Keratinocyte (primary cell): ENCODE measurements at regions not wholly inside any gene's neighbourhood (a gene's known extent, or its start where the extent isn't known, plus 50 kb on each side); places are given as distances from the start of the nearest gene placed in this dataset.

Source experiments
- DNase-seq: peaks from one replicate; pipeline ENCODE4 v3.0.0-alpha.2; 2011; ENCODE audit warnings: low read depth, missing footprints, low spot score
- FAIRE-seq: peaks from 2 replicates; lab custom pipeline; 2011; peaks lifted over from hg19 to GRCh38; lab: Jason Lieb, UNC
- H2AFZ ChIP-seq: 2 replicates; pipeline ENCODE4 v1.6.0; 2012; ENCODE audit warnings: low read length, control low read depth, inconsistent platforms; ENCODE audit not compliant: control insufficient read depth
- H3K27ac ChIP-seq: 2 replicates; pipeline ENCODE4 v1.5.1; 2011; ENCODE audit warnings: low read length; ENCODE audit not compliant: control insufficient read depth, insufficient read depth
- H3K27me3 ChIP-seq: 3 replicates; pipeline ENCODE4 v1.6.0; 2011; ENCODE audit warnings: low read length; ENCODE audit not compliant: control insufficient read depth, insufficient read depth; ENCODE audit errors: extremely low read depth
- H3K36me3 ChIP-seq, 2 experiments: 2 replicates in 1 of 2; 3 replicates in 1 of 2; pipeline ENCODE4 v1.5.1; 2011; ENCODE audit warnings: low read length in 2 of 2, mild to moderate bottlenecking in 1 of 2; ENCODE audit not compliant: control insufficient read depth in 2 of 2, insufficient read depth in 2 of 2; ENCODE audit errors: extremely low read depth in 1 of 2
- H3K4me1 ChIP-seq: 3 replicates; pipeline ENCODE4 v1.5.1; 2011; ENCODE audit warnings: low read length; ENCODE audit not compliant: control insufficient read depth, insufficient read depth; ENCODE audit errors: extremely low read depth
- H3K4me2 ChIP-seq: 3 replicates; pipeline ENCODE4 v1.6.0; 2011; ENCODE audit warnings: low read depth, low read length; ENCODE audit not compliant: control insufficient read depth, insufficient read depth; ENCODE audit errors: extremely low read depth
- H3K4me3 ChIP-seq, 3 experiments: fragments of 200-600 bp in 1 of 3; sonication (generic) in 1 of 3; 2 replicates in 2 of 3; 3 replicates in 1 of 3; pipeline ENCODE4 v1.5.1; 2011 to 2016; ENCODE audit warnings: low read length in 3 of 3, mild to moderate bottlenecking in 3 of 3, control low read depth in 2 of 3, inconsistent platforms in 1 of 3, low read depth in 1 of 3, mixed read lengths in 1 of 3, mixed run types in 1 of 3, moderate library complexity in 1 of 3; ENCODE audit not compliant: control insufficient read depth in 2 of 3, insufficient read depth in 2 of 3; ENCODE audit errors: extremely low read depth in 1 of 3
- H3K79me2 ChIP-seq: 2 replicates; pipeline ENCODE4 v1.6.0; 2012; ENCODE audit warnings: low read length; ENCODE audit not compliant: control insufficient read depth, insufficient read depth
- H3K9ac ChIP-seq: 3 replicates; pipeline ENCODE4 v1.6.0; 2011; ENCODE audit warnings: low read length; ENCODE audit not compliant: control insufficient read depth, insufficient read depth; ENCODE audit errors: extremely low read depth
- H3K9me1 ChIP-seq: 3 replicates; pipeline ENCODE4 v1.6.0; 2011; ENCODE audit warnings: low read length; ENCODE audit not compliant: control insufficient read depth, insufficient read depth; ENCODE audit errors: extremely low read depth
- H3K9me3 ChIP-seq: 2 replicates; pipeline ENCODE4 v1.5.1; 2012; ENCODE audit warnings: low read depth, low read length; ENCODE audit not compliant: control insufficient read depth
- H4K20me1 ChIP-seq: 3 replicates; pipeline ENCODE4 v1.6.0; 2011; ENCODE audit warnings: low read length; ENCODE audit not compliant: control insufficient read depth, insufficient read depth; ENCODE audit errors: extremely low read depth
- EZH2 ChIP-seq: IDR thresholded peaks from one replicate; pipeline ENCODE4 v1.6.1; 2012; ENCODE audit warnings: inconsistent platforms, mild to moderate bottlenecking, low read length, moderate library complexity
- dilution Hi-C: fragments of 300-500 bp; cut with MboI; formaldehyde crosslinking; loops from one replicate; pipeline ENCODE4 v1.7.0; 2020; ENCODE audit warnings: low sequenced_read_pairs; ENCODE audit not compliant: extremely low pct_ligation_motif_present
- TF ChIP-seq, protein P1 (sequence below), 3 experiments: IDR thresholded peaks in 1 of 3; conservative IDR thresholded peaks in 1 of 3; optimal IDR thresholded peaks in 1 of 3; 2 replicates in 2 of 3; 3 replicates in 1 of 3; pipeline versions ENCODE3 to v1.5.1; 2011; ENCODE audit warnings: low read length in 3 of 3, mild to moderate bottlenecking in 3 of 3, moderate library complexity in 2 of 3, control low read depth in 1 of 3, inconsistent platforms in 1 of 3; ENCODE audit not compliant: insufficient read depth in 2 of 3; ENCODE audit errors: extremely low read depth in 1 of 3

- no peak for DNase-seq
Measured at GRCh38 chr13:107119989-107120881, 552.3 kb upstream of the ARGLU1 start.

DNA sequence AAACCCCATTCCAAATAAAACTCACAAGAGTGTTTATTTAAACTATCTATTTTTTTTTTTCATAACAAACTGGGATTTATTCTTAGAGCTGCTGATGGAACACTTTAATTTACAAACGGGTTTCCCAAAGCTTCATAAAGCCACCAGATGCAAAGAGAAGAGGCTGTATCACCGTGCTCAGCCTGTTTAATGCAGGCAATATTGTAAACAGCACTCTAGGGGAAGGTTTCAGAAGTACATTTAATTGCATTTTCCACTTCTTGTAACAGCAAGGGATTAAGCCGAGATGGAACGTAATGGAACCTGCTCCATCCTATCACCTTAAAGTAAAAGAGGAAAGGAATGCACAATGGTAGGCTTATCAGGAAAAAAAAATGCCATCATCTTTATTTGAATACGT is 550.6 kb upstream of the ARGLU1 start:
- dilution Hi-C loops, result no loop called here
- Histone ChIP-seq H3K4me3 (no peak overlapping the region), H3K36me3 (no peaks in the 10 kb centered on the region), H3K4me1 (no peaks in the 10 kb centered on the region), H2AFZ (no peak overlapping the region), H3K79me2 (no peaks in the 10 kb centered on the region), H3K27ac (no peak overlapping the region), H3K9ac (no peak overlapping the region), H3K9me3 (no peaks in the 10 kb centered on the region), H3K9me1 (no peaks in the 10 kb centered on the region), H3K27me3 (no peaks in the 10 kb centered on the region), H4K20me1 (no peaks in the 10 kb centered on the region), H3K4me2 (no peak overlapping the region)
- DNase-seq, result no peak
- FAIRE-seq, result no peak
- TF ChIP-seq, protein P1, sequence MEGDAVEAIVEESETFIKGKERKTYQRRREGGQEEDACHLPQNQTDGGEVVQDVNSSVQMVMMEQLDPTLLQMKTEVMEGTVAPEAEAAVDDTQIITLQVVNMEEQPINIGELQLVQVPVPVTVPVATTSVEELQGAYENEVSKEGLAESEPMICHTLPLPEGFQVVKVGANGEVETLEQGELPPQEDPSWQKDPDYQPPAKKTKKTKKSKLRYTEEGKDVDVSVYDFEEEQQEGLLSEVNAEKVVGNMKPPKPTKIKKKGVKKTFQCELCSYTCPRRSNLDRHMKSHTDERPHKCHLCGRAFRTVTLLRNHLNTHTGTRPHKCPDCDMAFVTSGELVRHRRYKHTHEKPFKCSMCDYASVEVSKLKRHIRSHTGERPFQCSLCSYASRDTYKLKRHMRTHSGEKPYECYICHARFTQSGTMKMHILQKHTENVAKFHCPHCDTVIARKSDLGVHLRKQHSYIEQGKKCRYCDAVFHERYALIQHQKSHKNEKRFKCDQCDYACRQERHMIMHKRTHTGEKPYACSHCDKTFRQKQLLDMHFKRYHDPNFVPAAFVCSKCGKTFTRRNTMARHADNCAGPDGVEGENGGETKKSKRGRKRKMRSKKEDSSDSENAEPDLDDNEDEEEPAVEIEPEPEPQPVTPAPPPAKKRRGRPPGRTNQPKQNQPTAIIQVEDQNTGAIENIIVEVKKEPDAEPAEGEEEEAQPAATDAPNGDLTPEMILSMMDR (optimal IDR thresholded peaks at IDR 0.05 in 1 of 3, IDR thresholded peaks at IDR 0.05 in 1 of 3, conservative IDR thresholded peaks at IDR 0.05 in 1 of 3; ENCODE audit: extremely low read depth in 1 of 3, insufficient read depth in 2 of 3, low read length in 3 of 3), result no peak
- no peak for TF ChIP-seq EZH2

More at GRCh38 chr13:107119989-107120881, 552.3 kb upstream of the ARGLU1 start:
- no peaks in the 10 kb centered on the region for H4K20me1 ChIP-seq
- no peak overlapping the region for H3K9ac ChIP-seq
- no peaks in the 10 kb centered on the region for H3K36me3 ChIP-seq
- no peaks in the 10 kb centered on the region for H3K79me2 ChIP-seq
- H3K4me1 ChIP-seq, result no peaks in the 10 kb centered on the region
- no peaks in the 10 kb centered on the region for H3K9me3 ChIP-seq
- no peak for FAIRE-seq
- TF ChIP-seq, protein P1 (optimal IDR thresholded peaks at IDR 0.05 in 1 of 3, IDR thresholded peaks at IDR 0.05 in 1 of 3, conservative IDR thresholded peaks at IDR 0.05 in 1 of 3; ENCODE audit: extremely low read depth in 1 of 3, insufficient read depth in 2 of 3, low read length in 3 of 3), result no peak
- no peak for TF ChIP-seq EZH2
- dilution Hi-C loops, result no loop called here
- no peak overlapping the region for H2AFZ ChIP-seq
- H3K9me1 ChIP-seq, result no peaks in the 10 kb centered on the region
- no peak overlapping the region for H3K4me3 ChIP-seq
- H3K4me2 ChIP-seq, result no peak overlapping the region
- no peaks in the 10 kb centered on the region for H3K27me3 ChIP-seq
- H3K27ac ChIP-seq, result no peak overlapping the region
